Esophagus squamous epithelium (tissue), 5 donors: ENCODE measurements at regions not wholly inside any gene's neighbourhood (a gene's known extent, or its start where the extent isn't known, plus 50 kb on each side); places are given as distances from the start of the nearest gene placed in this dataset.

Source experiments
- DNase-seq: peaks from one replicate; lab custom pipeline; 2025; lab: John Stamatoyannopoulos, UW
- H3K27ac ChIP-seq, 4 donors: fragments of 200-600 bp; sonication (generic); one replicate each; pipeline ENCODE4 v1.5.1; 2016 to 2019; ENCODE audit warnings: mild to moderate bottlenecking in 1 of 4
- H3K27me3 ChIP-seq, 4 donors: fragments of 200-600 bp; sonication (generic); 1 replicate in 3 of 4; 2 replicates in 1 of 4; pipeline versions ENCODE4 v1.5.1 to v1.6.0; 2017 to 2021; ENCODE audit warnings: antibody characterized with exemption in 1 of 4
- H3K36me3 ChIP-seq, 3 donors: fragments of 200-600 bp; sonication (generic); one replicate each; pipeline ENCODE4 v1.5.1; 2016 to 2019
- H3K4me1 ChIP-seq, 3 donors: fragments of 200-600 bp; sonication (generic); one replicate each; pipeline ENCODE4 v1.5.1; 2017 to 2019
- H3K4me3 ChIP-seq, 4 donors: fragments of 200-600 bp; sonication (generic); 1 replicate in 3 of 4; 2 replicates in 1 of 4; pipeline ENCODE4 v1.5.1; 2016 to 2019; ENCODE audit warnings: mild to moderate bottlenecking in 2 of 4, moderate library complexity in 1 of 4
- H3K9me3 ChIP-seq, 3 donors: fragments of 200-600 bp; sonication (generic); one replicate each; pipeline ENCODE4 v1.5.1; 2016 to 2019
- CTCF ChIP-seq, 6 experiments: fragments of 450-650 bp in 4 of 6; fragments of 200-600 bp in 2 of 6; sonication (generic) in 2 of 6; IDR thresholded peaks; one replicate each; pipeline ENCODE4 v1.5.1; 2016 to 2019; ENCODE audit warnings: antibody characterized with exemption in 6 of 6, mild to moderate bottlenecking in 4 of 6, moderate library complexity in 4 of 6
- POLR2A ChIP-seq, 4 donors: fragments of 450-650 bp; IDR thresholded peaks; one replicate each; pipeline ENCODE4 v1.6.1; 2017; ENCODE audit warnings: antibody characterized with exemption in 4 of 4, mild to moderate bottlenecking in 4 of 4, moderate library complexity in 3 of 4
- WGBS, 2 donors: methylation state at CpG; one replicate each; pipeline ENCODE4 v1.1.5; 2018; 5-methylcytosine and 5-hydroxymethylcytosine counted together
- intact Hi-C: fragments of 100-400 bp; cut with DNase I; formaldehyde crosslinking; loops from one replicate; pipeline ENCODE4 v1.15.0; 2022
- donor health status: DM: yes; HTN: yes; CAD: no.

- Histone ChIP-seq H3K36me3 (no peaks in the 10 kb centered on the region), H3K4me3 (no peak overlapping the region), H3K9me3 (no peaks in the 10 kb centered on the region), H3K4me1 (peaks cover 0 to 45% (median 0%) of the 10 kb centered on the region in 3 donors), H3K27ac (peak overlapping the region in 3 of 4 donors; percentile 7 to 66 (median 9)), H3K27me3 (no peaks in the 10 kb centered on the region)
- DNase-seq = no peak
- intact Hi-C loops = no loop called here
- WGBS, 2 donors = 33 to 41% methylated on average over 4 of the region's 4 CpGs
- TF ChIP-seq POLR2A (IDR thresholded peaks at IDR 0.05) = no peak
- TF ChIP-seq CTCF (IDR thresholded peaks at IDR 0.05) = peak in 2 of 6 experiments; percentile 17 to 32
Measured at GRCh38 chr3:182621435-182622240, 171.7 kb upstream of the ATP11B start.

- intact Hi-C loops = no loop called here
- no peak overlapping the region for H3K27ac ChIP-seq
- DNase-seq = no peak
- peaks cover 0 to 41% (median 0%) of the 10 kb centered on the region in 3 donors for H3K4me1 ChIP-seq
- H3K9me3 ChIP-seq = no peaks in the 10 kb centered on the region
- H3K36me3 ChIP-seq = no peaks in the 10 kb centered on the region
- no peak for TF ChIP-seq POLR2A (IDR thresholded peaks at IDR 0.05)
- TF ChIP-seq CTCF (IDR thresholded peaks at IDR 0.05) = no peak
- H3K27me3 ChIP-seq = no peaks in the 10 kb centered on the region
- no peak overlapping the region for H3K4me3 ChIP-seq
Measured at GRCh38 chr3:182622241-182622545, 171.1 kb upstream of the ATP11B start.

GRCh38 chr3:182626484-182627467, 166.5 kb upstream of the ATP11B start:
- Histone ChIP-seq H3K4me1 (peaks cover 0 to 29% (median 12%) of the 10 kb centered on the region in 3 donors), H3K9me3 (no peaks in the 10 kb centered on the region), H3K36me3 (no peaks in the 10 kb centered on the region), H3K4me3 (no peak overlapping the region), H3K27ac (no peak overlapping the region), H3K27me3 (no peaks in the 10 kb centered on the region)
- 67 to 68% methylated on average over 4 of the region's 4 CpGs for WGBS, 2 donors
- TF ChIP-seq CTCF (IDR thresholded peaks at IDR 0.05) = no peak
- TF ChIP-seq POLR2A (IDR thresholded peaks at IDR 0.05) = no peak
- intact Hi-C loops = no loop called here
- DNase-seq = no peak

- Histone ChIP-seq H3K27ac (no peak overlapping the region), H3K4me3 (no peak overlapping the region), H3K36me3 (no peaks in the 10 kb centered on the region), H3K4me1 (peaks cover 0 to 47% (median 16%) of the 10 kb centered on the region in 3 donors), H3K9me3 (no peaks in the 10 kb centered on the region), H3K27me3 (no peaks in the 10 kb centered on the region)
- DNase-seq = no peak
- intact Hi-C loops = no loop called here
- TF ChIP-seq CTCF (IDR thresholded peaks at IDR 0.05) (no peak), POLR2A (IDR thresholded peaks at IDR 0.05) (no peak)
- 37 to 48% methylated on average over 2 of the region's 2 CpGs for WGBS, 2 donors
Measured at GRCh38 chr3:182628531-182628930, 164.8 kb upstream of the ATP11B start.

GRCh38 chr3:182629521-182629920, 163.8 kb upstream of the ATP11B start:
- no peaks in the 10 kb centered on the region for H3K36me3 ChIP-seq
- H3K9me3 ChIP-seq = no peaks in the 10 kb centered on the region
- TF ChIP-seq POLR2A (IDR thresholded peaks at IDR 0.05) = no peak
- TF ChIP-seq CTCF (IDR thresholded peaks at IDR 0.05) = no peak
- 5 to 53% methylated on average over 1 of the region's 1 CpG for WGBS, 2 donors
- intact Hi-C loops = no loop called here
- H3K27me3 ChIP-seq = no peaks in the 10 kb centered on the region
- H3K4me1 ChIP-seq = peaks cover 0 to 56% (median 16%) of the 10 kb centered on the region in 3 donors
- H3K4me3 ChIP-seq = no peak overlapping the region
- peak overlapping the region in 3 of 4 donors; percentile 78 to 87 (median 80) for H3K27ac ChIP-seq
- no peak for DNase-seq
